Heart left ventricle (tissue), 13 donors: ENCODE measurements at regions not wholly inside any gene's neighbourhood (a gene's known extent, or its start where the extent isn't known, plus 50 kb on each side); places are given as distances from the start of the nearest gene placed in this dataset.

Experiments used
- CTCF ChIP-seq, 12 donors: fragments of 200-600 bp; sonication (generic) in 4 of 12; IDR thresholded peaks; one replicate each; pipeline versions ENCODE4 v1.5.0 to v1.8.0; 2018 to 2022; ENCODE audit warnings: antibody characterized with exemption in 12 of 12, mild to moderate bottlenecking in 5 of 12
- POLR2A ChIP-seq, 2 donors: fragments of 450-650 bp; IDR thresholded peaks; one replicate each; pipeline ENCODE4 v1.6.1; 2017; ENCODE audit warnings: antibody characterized with exemption in 2 of 2, mild to moderate bottlenecking in 2 of 2, moderate library complexity in 2 of 2
- donor health status: ischemic (EF 13 %, LVEDD 7.1; RV severe dilation, severe dysfunction).
- donor health status: DM: no; HTN: yes; CAD: no.
- donor health status: DM: no; HTN: no; CAD: no.
- donor health status: ischemic (EF 25% LVEDD 6.9; RV normal size, moderate dysfunction).
- donor health status: ischemic (EF 25% LVEDD 5.7; RV mildly dilated, moderate dysfunction).
- donor health status: ischemic (EF 35%, LVEDD 5.7; RV mildly dilated, moderate dysfunction).
- donor health status: nonischemic (EF 11% LVEDD 7.7; RV severe dilation, severe dysfunction).
- donor health status: DM: yes; HTN: yes; CAD: no.
- donor health status: PGD.
- donor health status: ischemic (EF 29% LVEDD 5.4; RV normal size, mild dysfunction).
- donor health status: nonischemic (EF 23%, LVEDD 6.1; RV moderate dilation, normal function).

DNA sequence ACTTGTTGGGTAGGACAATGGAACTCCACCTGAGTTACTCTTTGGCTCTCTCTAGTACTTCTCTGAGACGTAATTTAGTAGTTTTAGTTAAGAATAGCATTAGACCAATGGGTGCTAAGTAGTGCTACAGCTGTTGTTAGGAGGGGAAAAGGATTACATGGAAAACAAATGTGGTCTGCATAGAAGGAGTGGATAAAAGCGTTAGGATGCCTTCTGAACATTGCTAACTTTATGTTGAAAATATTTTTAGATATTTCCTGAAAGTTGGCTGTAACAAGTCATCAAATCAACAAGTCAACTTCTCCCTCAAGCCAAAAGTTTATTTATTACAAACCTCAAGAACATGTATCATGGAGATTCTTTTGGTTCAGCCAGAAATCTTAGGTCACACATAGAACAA, 409.5 kb upstream of the MEF2C start:
- TF ChIP-seq CTCF (IDR thresholded peaks at IDR 0.05) (no peak), POLR2A (IDR thresholded peaks at IDR 0.05) (no peak)
